Esophagus muscularis mucosa (tissue), 4 donors: ENCODE measurements at regions not wholly inside any gene's neighbourhood (a gene's known extent, or its start where the extent isn't known, plus 50 kb on each side); places are given as distances from the start of the nearest gene placed in this dataset.

ENCODE experiments used
- CTCF ChIP-seq, 3 experiments: fragments of 200-600 bp in 2 of 3; fragments of 450-650 bp in 1 of 3; sonication (generic) in 2 of 3; IDR thresholded peaks; one replicate each; pipeline ENCODE4 v1.5.1; 2017 to 2019; ENCODE audit warnings: antibody characterized with exemption in 3 of 3, mild to moderate bottlenecking in 2 of 3, moderate library complexity in 1 of 3
- EP300 ChIP-seq: sonication (generic); formaldehyde crosslinking; IDR thresholded peaks from one replicate; pipeline ENCODE4 v1.6.1; 2017; ENCODE audit warnings: antibody characterized with exemption
- POLR2A ChIP-seq: fragments of 450-650 bp; IDR thresholded peaks from one replicate; pipeline ENCODE4 v1.6.1; 2017; ENCODE audit warnings: antibody characterized with exemption, moderate library complexity, mild to moderate bottlenecking, low read depth
- POLR2AphosphoS5 ChIP-seq, 2 donors: sonication (generic); formaldehyde crosslinking; IDR thresholded peaks; one replicate each; pipeline ENCODE4 v1.6.1; 2017; ENCODE audit warnings: antibody characterized with exemption in 2 of 2

DNA sequence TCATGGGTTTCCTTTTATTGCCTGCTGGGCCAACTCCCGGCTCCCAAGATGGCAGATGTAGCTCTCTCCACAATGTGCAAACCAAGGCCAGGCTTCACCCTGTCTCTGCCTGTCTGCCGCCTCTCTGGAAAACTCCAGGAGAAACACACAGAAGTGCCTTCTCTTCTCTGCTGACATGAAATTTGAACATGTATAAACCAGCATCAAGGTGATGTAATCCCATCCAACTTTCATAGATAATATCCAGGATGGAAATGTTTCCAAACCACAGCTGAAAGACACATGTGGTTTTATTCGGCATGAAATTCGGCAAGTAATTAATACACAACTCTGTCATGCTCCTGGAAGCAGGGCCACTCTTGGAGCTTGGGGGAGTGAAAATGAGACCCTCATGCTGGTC is 297.2 kb downstream of the C7orf25 start:
- no peak for TF ChIP-seq CTCF (IDR thresholded peaks at IDR 0.05)
- no peak for TF ChIP-seq POLR2A
- no peak for TF ChIP-seq EP300
- no peak for TF ChIP-seq POLR2AphosphoS5 (IDR thresholded peaks at IDR 0.05)
